GM12891 (cell line): ENCODE measurements at regions not wholly inside any gene's neighbourhood (a gene's known extent, or its start where the extent isn't known, plus 50 kb on each side); places are given as distances from the start of the nearest gene placed in this dataset.
"Not testable (repeated sequence)": the region's sequence is repeated elsewhere in the genome, so short reads cannot be mapped to it uniquely, and the experiment has no call there.

Experiments used
- POLR2A ChIP-seq: IDR thresholded peaks from 2 replicates; pipeline ENCODE4 v1.6.1; 2011; ENCODE audit warnings: low read depth, low read length, control low read depth
- POU2F2 ChIP-seq: IDR thresholded peaks from 2 replicates; pipeline ENCODE4 v1.6.1; 2011; ENCODE audit warnings: low read depth, mild to moderate bottlenecking, control low read depth, low read length, moderate library complexity

DNA sequence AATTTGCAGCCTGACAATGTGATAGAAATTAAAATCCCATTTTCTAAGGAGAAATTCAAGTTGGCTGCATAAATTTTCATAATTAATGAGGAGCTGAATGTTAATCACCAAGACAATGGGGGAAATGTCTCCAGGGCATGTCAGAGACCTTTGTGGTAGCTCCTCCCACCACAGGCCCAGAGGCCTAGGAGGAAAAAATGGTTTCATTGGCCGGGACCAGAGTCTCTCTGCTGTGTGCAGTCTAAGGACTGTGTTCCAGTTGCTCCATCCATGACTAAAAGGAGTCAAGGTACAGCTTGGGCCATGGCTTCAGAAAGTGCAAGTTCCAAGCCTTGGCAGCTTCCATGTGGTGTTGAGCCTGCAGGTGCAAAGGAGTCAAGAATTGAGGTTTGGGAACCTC lies 187.6 kb upstream of the FRG1 start:
- TF ChIP-seq POU2F2, POLR2A: not testable (repeated sequence)
